KMS-11 (cell line): ENCODE measurements at regions not wholly inside any gene's neighbourhood (a gene's known extent, or its start where the extent isn't known, plus 50 kb on each side); places are given as distances from the start of the nearest gene placed in this dataset.

Source experiments
- H2AFZ ChIP-seq: fragments of 200-600 bp; sonication (generic); 2 replicates; pipeline ENCODE4 v1.6.1; 2016; ENCODE audit warnings: antibody characterized with exemption, mixed run types, low read depth
- H3K27ac ChIP-seq: fragments of 200-600 bp; sonication (generic); 2 replicates; pipeline ENCODE4 v1.6.1; 2016; ENCODE audit warnings: mild to moderate bottlenecking, mixed run types
- H3K27me3 ChIP-seq: fragments of 200-600 bp; sonication (generic); 2 replicates; pipeline ENCODE4 v1.6.1; 2017; ENCODE audit warnings: mild to moderate bottlenecking, low read depth, mixed run types, moderate library complexity; ENCODE audit not compliant: insufficient read depth
- H3K36me3 ChIP-seq: fragments of 200-600 bp; sonication (generic); 2 replicates; pipeline ENCODE4 v1.6.1; 2017; ENCODE audit warnings: mild to moderate bottlenecking, mixed run types; ENCODE audit not compliant: insufficient read depth
- H3K4me1 ChIP-seq: fragments of 200-600 bp; sonication (generic); 2 replicates; pipeline ENCODE4 v1.6.1; 2016; ENCODE audit warnings: mild to moderate bottlenecking, low read depth, mixed run types; ENCODE audit not compliant: poor library complexity, severe bottlenecking
- H3K4me2 ChIP-seq: fragments of 200-600 bp; sonication (generic); 2 replicates; pipeline ENCODE4 v1.7.0; 2016; ENCODE audit warnings: mild to moderate bottlenecking, mixed run types
- H3K4me3 ChIP-seq: fragments of 200-600 bp; sonication (generic); IDR thresholded peaks from 2 replicates; pipeline ENCODE4 v1.6.1; 2017; ENCODE audit warnings: low read depth, low read length, mixed read lengths; ENCODE audit not compliant: insufficient read depth
- H3K79me2 ChIP-seq: fragments of 200-600 bp; sonication (generic); 2 replicates; pipeline ENCODE4 v1.6.1; 2016; ENCODE audit warnings: low read depth, mixed run types; ENCODE audit not compliant: insufficient read depth
- H3K9ac ChIP-seq: fragments of 200-600 bp; sonication (generic); 2 replicates; pipeline ENCODE4 v1.6.1; 2016; ENCODE audit warnings: mild to moderate bottlenecking, mixed run types
- H4K20me1 ChIP-seq: fragments of 200-600 bp; sonication (generic); 2 replicates; pipeline ENCODE4 v1.6.1; 2016; ENCODE audit warnings: mild to moderate bottlenecking, mixed run types; ENCODE audit not compliant: insufficient read depth
- TF ChIP-seq, protein P1 (sequence below): fragments of 200-600 bp; sonication (generic); conservative IDR thresholded peaks from 2 replicates; pipeline ENCODE4 v1.6.1; 2017; ENCODE audit warnings: low read depth, mild to moderate bottlenecking, antibody characterized with exemption, low read length, moderate library complexity, mixed read lengths

DNA sequence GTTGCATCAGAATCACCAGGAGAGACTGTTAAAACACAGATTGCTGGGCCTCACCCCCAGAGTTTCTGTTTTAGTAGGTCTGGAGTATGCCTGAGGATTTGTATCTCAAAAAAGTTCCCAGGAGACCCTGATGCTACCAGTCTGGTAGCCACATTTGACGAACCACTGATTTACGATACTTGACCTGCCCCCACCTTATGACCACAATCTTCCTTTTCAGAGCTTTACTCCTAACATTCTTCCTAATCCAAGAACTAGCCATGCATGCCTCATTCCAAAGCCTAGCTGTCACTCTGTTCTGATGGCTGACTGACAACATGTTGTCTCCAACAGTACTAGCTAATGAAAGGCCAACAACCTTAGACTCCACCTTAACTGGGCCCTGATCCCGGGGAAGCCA is 191.4 kb downstream of the MBD2 start:
- H4K20me1 ChIP-seq, result no peaks in the 10 kb centered on the region
- no peaks in the 10 kb centered on the region for H3K27me3 ChIP-seq
- H3K79me2 ChIP-seq, result no peaks in the 10 kb centered on the region
- peaks cover 11% of the 10 kb centered on the region for H3K4me1 ChIP-seq
- no peak overlapping the region for H3K4me2 ChIP-seq
- no peak overlapping the region for H3K27ac ChIP-seq
- no peak overlapping the region for H3K9ac ChIP-seq
- H2AFZ ChIP-seq, result no peak overlapping the region
- H3K4me3 ChIP-seq, result no peak overlapping the region
- H3K36me3 ChIP-seq, result no peaks in the 10 kb centered on the region
- TF ChIP-seq, protein P1, sequence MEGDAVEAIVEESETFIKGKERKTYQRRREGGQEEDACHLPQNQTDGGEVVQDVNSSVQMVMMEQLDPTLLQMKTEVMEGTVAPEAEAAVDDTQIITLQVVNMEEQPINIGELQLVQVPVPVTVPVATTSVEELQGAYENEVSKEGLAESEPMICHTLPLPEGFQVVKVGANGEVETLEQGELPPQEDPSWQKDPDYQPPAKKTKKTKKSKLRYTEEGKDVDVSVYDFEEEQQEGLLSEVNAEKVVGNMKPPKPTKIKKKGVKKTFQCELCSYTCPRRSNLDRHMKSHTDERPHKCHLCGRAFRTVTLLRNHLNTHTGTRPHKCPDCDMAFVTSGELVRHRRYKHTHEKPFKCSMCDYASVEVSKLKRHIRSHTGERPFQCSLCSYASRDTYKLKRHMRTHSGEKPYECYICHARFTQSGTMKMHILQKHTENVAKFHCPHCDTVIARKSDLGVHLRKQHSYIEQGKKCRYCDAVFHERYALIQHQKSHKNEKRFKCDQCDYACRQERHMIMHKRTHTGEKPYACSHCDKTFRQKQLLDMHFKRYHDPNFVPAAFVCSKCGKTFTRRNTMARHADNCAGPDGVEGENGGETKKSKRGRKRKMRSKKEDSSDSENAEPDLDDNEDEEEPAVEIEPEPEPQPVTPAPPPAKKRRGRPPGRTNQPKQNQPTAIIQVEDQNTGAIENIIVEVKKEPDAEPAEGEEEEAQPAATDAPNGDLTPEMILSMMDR, result no peak

DNA sequence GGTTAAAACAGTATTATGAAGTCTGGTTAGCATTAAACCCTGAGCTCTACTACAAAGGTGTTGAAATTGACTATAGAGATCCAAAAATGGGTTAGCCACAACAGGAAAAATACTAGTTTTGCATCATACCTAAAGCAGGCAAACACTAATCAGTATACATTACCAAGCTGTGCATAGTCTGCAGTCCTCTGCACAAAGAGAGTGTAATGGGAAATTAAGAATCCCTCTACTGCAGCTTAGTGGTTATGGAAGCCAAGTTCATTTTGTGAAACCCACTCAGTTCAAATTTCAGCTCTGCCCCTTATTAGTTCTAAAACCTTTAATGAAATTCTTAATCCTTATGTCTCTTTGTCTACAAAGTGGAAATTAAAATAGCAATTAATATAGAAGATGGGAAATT is 192.1 kb downstream of the MBD2 start:
- no peaks in the 10 kb centered on the region for H3K79me2 ChIP-seq
- H4K20me1 ChIP-seq, result no peaks in the 10 kb centered on the region
- no peak overlapping the region for H3K27ac ChIP-seq
- no peak overlapping the region for H2AFZ ChIP-seq
- no peaks in the 10 kb centered on the region for H3K36me3 ChIP-seq
- no peaks in the 10 kb centered on the region for H3K27me3 ChIP-seq
- peaks cover 11% of the 10 kb centered on the region for H3K4me1 ChIP-seq
- H3K9ac ChIP-seq, result no peak overlapping the region
- H3K4me3 ChIP-seq, result no peak overlapping the region
- TF ChIP-seq, protein P1, result no peak
- no peak overlapping the region for H3K4me2 ChIP-seq

DNA sequence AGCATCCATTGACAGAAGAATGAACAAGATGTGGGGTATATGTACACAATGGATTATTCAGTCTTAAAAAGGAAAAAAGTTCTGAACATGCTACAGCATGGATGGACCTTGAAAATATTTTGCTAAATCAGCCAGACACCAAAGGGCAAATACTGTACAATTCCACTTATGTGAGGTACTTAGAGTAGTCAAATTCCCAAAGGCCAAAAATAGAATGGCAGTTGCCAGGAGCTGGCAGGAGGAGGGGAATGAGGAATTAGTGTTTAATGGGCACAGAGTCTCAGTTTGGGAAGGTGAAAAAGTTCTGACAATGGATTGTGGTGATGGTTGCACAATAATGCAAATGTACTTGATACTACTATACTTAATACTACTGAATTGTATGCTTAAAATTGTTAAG is 193.2 kb downstream of the MBD2 start:
- TF ChIP-seq, protein P1, result no peak
- Histone ChIP-seq H3K27me3 (no peaks in the 10 kb centered on the region), H3K9ac (no peak overlapping the region), H3K79me2 (no peaks in the 10 kb centered on the region), H3K27ac (no peak overlapping the region), H3K4me2 (no peak overlapping the region), H2AFZ (no peak overlapping the region), H3K36me3 (no peaks in the 10 kb centered on the region), H3K4me1 (peaks cover 11% of the 10 kb centered on the region), H4K20me1 (no peaks in the 10 kb centered on the region), H3K4me3 (no peak overlapping the region)

DNA sequence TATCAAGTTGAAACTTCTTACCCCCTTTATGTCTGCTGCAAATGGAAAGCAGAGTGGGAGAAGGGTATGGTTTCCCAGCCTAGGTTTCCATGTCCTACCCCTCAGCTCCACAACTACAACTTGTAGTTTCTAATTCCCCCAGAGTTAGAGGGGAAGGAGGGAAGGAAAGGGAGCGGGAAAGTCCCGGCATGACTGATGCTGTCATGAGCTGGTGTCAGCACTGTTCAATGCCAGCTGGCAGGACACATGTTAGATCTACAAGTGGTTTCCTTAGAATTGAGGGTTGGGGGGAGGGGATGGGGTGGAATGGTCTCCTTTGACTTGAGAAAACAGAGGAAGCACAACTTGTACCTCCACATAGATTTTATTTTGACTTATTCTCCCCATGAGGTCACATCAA is 194.0 kb downstream of the MBD2 start:
- Histone ChIP-seq H3K4me3 (no peak overlapping the region), H3K4me1 (peaks cover 11% of the 10 kb centered on the region), H4K20me1 (no peaks in the 10 kb centered on the region), H3K27me3 (no peaks in the 10 kb centered on the region), H3K36me3 (no peaks in the 10 kb centered on the region), H2AFZ (no peak overlapping the region), H3K27ac (no peak overlapping the region), H3K9ac (no peak overlapping the region), H3K79me2 (no peaks in the 10 kb centered on the region), H3K4me2 (no peak overlapping the region)
- TF ChIP-seq, protein P1, result no peak
